ENCODE measurements at regions not wholly inside any gene's neighbourhood (a gene's known extent, or its start where the extent isn't known, plus 50 kb on each side); places are given as distances from the start of the nearest gene placed in this dataset.

DNA sequence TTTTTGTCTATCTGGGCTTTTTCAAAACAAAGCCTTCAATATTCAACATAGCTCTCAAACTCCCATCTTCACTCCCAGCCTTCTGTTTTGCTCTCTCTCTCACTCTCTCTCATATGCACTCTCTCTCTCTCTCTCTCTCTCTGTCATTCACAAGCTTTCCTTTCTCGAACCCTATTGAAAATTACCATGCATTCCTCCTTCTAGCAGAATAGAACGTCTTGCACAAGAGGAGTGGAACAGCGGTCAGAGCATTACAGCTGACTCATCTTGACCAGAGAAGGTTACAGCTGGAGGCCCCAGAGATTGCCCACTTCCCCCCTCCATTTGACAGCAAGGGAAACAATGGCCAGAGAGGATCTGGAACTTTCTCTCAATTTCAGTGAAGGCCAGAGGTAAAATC, 51.0 kb upstream of the LIFR start:
- DNase-seq, result no peak

GRCh38 chr5:38607930-38608564, 51.6 kb upstream of the LIFR start:
- H3K4me3 ChIP-seq, result no peak overlapping the region
- H3K36me3 ChIP-seq, result no peaks in the 10 kb centered on the region
- H3K27me3 ChIP-seq, result no peaks in the 10 kb centered on the region
- no peaks in the 10 kb centered on the region for H3K4me1 ChIP-seq
- H3K9me3 ChIP-seq, result no peaks in the 10 kb centered on the region
- no peak for TF ChIP-seq CTCF (IDR thresholded peaks at IDR 0.05)
- DNase-seq, result no peak
- intact Hi-C loops (cut with DNase I), result no loop called here
- no peak overlapping the region for H3K9ac ChIP-seq (ENCODE audit: low read depth in 2 of 2, low read length in 2 of 2)
- no peak overlapping the region for H3K27ac ChIP-seq

More for the DNA sequence above, 51.0 kb upstream of the LIFR start:
- intact Hi-C loops (cut with DNase I), result no loop called here
- H3K36me3 ChIP-seq, result no peaks in the 10 kb centered on the region
- H3K9ac ChIP-seq (ENCODE audit: low read depth in 2 of 2, low read length in 2 of 2), result no peak overlapping the region
- no peak for TF ChIP-seq CTCF (IDR thresholded peaks at IDR 0.05)
- H3K9me3 ChIP-seq, result no peaks in the 10 kb centered on the region
- no peak overlapping the region for H3K27ac ChIP-seq
- H3K27me3 ChIP-seq, result no peaks in the 10 kb centered on the region
- H3K4me3 ChIP-seq, result no peak overlapping the region
- H3K4me1 ChIP-seq, result no peaks in the 10 kb centered on the region

DNA sequence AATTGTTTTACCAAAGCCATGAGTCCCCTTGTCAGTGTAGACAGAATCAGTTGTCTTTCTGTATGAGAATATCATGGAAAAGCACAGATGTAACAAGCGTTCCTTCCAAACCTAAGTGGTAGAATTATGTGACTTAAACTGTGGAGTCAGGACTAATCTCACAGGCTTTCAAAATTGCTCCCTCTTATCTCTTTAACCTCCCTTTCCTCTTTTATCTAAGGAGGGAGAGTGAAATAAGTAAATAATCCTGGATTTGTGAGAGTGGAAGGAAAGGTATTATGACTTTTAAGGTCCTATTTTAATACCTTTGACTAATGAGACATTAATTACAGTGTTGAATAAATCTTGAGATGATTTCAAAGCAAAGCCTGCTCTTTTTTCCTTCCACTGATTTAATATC, 52.4 kb upstream of the LIFR start:
- no peaks in the 10 kb centered on the region for H3K36me3 ChIP-seq
- no peak for TF ChIP-seq CTCF (IDR thresholded peaks at IDR 0.05)
- no peak overlapping the region for H3K9ac ChIP-seq (ENCODE audit: low read depth in 2 of 2, low read length in 2 of 2)
- H3K4me1 ChIP-seq, result no peaks in the 10 kb centered on the region
- H3K9me3 ChIP-seq, result no peaks in the 10 kb centered on the region
- no peak overlapping the region for H3K4me3 ChIP-seq
- H3K27me3 ChIP-seq, result no peaks in the 10 kb centered on the region
- intact Hi-C loops (cut with DNase I), result no loop called here
- DNase-seq, result no peak
- H3K27ac ChIP-seq, result no peak overlapping the region

DNA sequence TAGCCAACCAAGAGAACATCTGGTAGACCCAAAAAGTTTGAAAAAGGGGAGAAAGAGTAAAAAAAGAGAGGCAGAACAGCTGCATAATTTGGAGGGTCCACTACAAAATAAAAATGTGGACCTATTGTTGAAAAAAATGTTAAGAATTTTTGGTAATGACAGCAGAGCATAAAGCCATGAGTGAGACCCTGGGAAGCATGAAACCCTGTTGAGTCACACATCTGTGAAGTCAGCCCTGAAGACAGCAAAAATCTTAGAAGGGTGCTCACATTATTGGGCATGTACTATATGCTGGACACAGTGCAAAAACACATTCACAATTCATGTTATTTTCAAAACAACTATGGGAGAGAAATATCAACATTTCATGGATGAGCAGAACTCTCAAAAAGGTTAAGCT, 56.4 kb upstream of the LIFR start:
- no peaks in the 10 kb centered on the region for H3K9me3 ChIP-seq
- no peaks in the 10 kb centered on the region for H3K36me3 ChIP-seq
- H3K9ac ChIP-seq (ENCODE audit: low read depth in 2 of 2, low read length in 2 of 2), result no peak overlapping the region
- no peaks in the 10 kb centered on the region for H3K27me3 ChIP-seq
- no peak overlapping the region for H3K27ac ChIP-seq
- DNase-seq, result no peak
- no peak overlapping the region for H3K4me3 ChIP-seq
- no peaks in the 10 kb centered on the region for H3K4me1 ChIP-seq
- TF ChIP-seq CTCF (IDR thresholded peaks at IDR 0.05), result no peak
- intact Hi-C loops (cut with DNase I), result no loop called here

- Histone ChIP-seq H3K9ac (ENCODE audit: low read depth in 2 of 2, low read length in 2 of 2) (no peak overlapping the region), H3K9me3 (no peaks in the 10 kb centered on the region), H3K4me1 (no peaks in the 10 kb centered on the region), H3K4me3 (no peak overlapping the region), H3K27ac (no peak overlapping the region), H3K36me3 (no peaks in the 10 kb centered on the region), H3K27me3 (no peaks in the 10 kb centered on the region)
- no peak for TF ChIP-seq CTCF (IDR thresholded peaks at IDR 0.05)
- no peak for DNase-seq
- intact Hi-C loops (cut with DNase I), result no loop called here
Observed at GRCh38 chr5:38613490-38613889, 57.0 kb upstream of the LIFR start.

Measured in colonic mucosa (tissue), 4 donors.